Transverse colon (tissue), 4 donors: ENCODE measurements at regions not wholly inside any gene's neighbourhood (a gene's known extent, or its start where the extent isn't known, plus 50 kb on each side); places are given as distances from the start of the nearest gene placed in this dataset.

Source experiments
- EP300 ChIP-seq: sonication (generic); formaldehyde crosslinking; IDR thresholded peaks from one replicate; pipeline ENCODE4 v1.6.1; 2017; ENCODE audit warnings: antibody characterized with exemption, low read depth
- POLR2AphosphoS5 ChIP-seq, 3 donors: sonication (generic); formaldehyde crosslinking; IDR thresholded peaks; one replicate each; pipeline ENCODE4 v1.6.1; 2016; ENCODE audit warnings: antibody characterized with exemption in 3 of 3
- TF ChIP-seq, protein P1 (sequence below), 5 experiments: fragments of 200-600 bp in 3 of 5; fragments of 450-650 bp in 2 of 5; sonication (generic) in 3 of 5; IDR thresholded peaks; 1 replicate in 2 of 5; 2 replicates in 3 of 5; pipeline ENCODE4 v1.5.1; 2016 to 2017; ENCODE audit warnings: antibody characterized with exemption in 5 of 5, inconsistent platforms in 3 of 5, mild to moderate bottlenecking in 2 of 5, moderate library complexity in 1 of 5

DNA sequence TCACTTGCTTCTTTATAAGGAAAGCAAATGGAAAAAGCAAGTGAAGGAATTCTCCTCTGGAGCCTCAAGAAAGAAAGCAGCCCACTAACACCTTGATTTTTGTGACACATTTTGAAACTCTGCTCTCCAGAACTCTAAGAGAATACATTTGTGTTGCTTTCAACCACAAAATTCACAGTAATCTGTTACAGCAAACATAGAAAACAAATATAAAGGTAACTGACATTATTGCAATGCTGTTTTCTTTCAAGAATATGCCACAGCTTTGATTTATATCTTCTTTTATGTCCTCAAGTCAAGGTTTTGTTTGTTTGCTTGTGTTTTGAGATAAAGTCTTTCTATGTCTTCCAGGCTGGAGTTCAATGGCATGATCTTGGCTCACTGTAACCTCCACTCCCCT, 103.1 kb upstream of the FIGN start:
- TF ChIP-seq, protein P1, sequence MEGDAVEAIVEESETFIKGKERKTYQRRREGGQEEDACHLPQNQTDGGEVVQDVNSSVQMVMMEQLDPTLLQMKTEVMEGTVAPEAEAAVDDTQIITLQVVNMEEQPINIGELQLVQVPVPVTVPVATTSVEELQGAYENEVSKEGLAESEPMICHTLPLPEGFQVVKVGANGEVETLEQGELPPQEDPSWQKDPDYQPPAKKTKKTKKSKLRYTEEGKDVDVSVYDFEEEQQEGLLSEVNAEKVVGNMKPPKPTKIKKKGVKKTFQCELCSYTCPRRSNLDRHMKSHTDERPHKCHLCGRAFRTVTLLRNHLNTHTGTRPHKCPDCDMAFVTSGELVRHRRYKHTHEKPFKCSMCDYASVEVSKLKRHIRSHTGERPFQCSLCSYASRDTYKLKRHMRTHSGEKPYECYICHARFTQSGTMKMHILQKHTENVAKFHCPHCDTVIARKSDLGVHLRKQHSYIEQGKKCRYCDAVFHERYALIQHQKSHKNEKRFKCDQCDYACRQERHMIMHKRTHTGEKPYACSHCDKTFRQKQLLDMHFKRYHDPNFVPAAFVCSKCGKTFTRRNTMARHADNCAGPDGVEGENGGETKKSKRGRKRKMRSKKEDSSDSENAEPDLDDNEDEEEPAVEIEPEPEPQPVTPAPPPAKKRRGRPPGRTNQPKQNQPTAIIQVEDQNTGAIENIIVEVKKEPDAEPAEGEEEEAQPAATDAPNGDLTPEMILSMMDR (IDR thresholded peaks at IDR 0.05): no peak
- TF ChIP-seq EP300 (no peak), POLR2AphosphoS5 (IDR thresholded peaks at IDR 0.05) (no peak)
